ENCODE measurements at regions not wholly inside any gene's neighbourhood (a gene's known extent, or its start where the extent isn't known, plus 50 kb on each side); places are given as distances from the start of the nearest gene placed in this dataset.

DNA sequence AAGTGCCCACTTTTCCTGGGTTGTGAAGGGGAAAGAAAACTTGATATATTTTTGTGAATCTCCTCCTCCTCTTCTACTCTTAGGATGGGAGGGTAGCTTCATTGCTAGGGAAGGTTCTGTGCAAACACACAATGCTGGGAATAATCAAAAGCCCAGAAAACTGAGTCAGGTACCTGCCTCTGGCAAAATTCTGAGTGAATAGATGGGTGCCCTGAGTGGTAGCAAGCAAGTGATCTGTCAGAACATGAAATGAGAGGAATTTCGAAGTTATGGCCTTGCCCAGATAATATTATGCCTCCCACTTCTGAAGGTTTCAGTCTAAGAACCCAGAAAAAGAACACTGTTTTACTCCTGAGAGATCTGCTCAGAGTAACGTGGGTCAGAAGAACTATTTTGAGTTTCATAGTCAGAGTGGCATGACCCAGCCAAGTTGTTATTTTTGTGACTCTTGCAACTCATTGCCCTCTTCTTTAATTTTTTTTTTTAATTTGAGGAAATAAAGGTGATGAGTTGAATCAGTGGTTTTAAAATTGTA lies 158.3 kb downstream of the BMP2 start:
- Histone ChIP-seq H3K4me1 (no peaks in the 10 kb centered on the region), H3K27ac (no peak overlapping the region), H3K27me3 (no peaks in the 10 kb centered on the region), H3K36me3 (no peaks in the 10 kb centered on the region), H3K4me3 (no peak overlapping the region), H3K9me3 (no peaks in the 10 kb centered on the region)
- TF ChIP-seq POLR2AphosphoS5 (IDR thresholded peaks at IDR 0.05) (no peak), EP300 (IDR thresholded peaks at IDR 0.05; ENCODE audit: low read depth) (no peak), POLR2A (IDR thresholded peaks at IDR 0.05) (no peak)
- TF ChIP-seq, protein P1, sequence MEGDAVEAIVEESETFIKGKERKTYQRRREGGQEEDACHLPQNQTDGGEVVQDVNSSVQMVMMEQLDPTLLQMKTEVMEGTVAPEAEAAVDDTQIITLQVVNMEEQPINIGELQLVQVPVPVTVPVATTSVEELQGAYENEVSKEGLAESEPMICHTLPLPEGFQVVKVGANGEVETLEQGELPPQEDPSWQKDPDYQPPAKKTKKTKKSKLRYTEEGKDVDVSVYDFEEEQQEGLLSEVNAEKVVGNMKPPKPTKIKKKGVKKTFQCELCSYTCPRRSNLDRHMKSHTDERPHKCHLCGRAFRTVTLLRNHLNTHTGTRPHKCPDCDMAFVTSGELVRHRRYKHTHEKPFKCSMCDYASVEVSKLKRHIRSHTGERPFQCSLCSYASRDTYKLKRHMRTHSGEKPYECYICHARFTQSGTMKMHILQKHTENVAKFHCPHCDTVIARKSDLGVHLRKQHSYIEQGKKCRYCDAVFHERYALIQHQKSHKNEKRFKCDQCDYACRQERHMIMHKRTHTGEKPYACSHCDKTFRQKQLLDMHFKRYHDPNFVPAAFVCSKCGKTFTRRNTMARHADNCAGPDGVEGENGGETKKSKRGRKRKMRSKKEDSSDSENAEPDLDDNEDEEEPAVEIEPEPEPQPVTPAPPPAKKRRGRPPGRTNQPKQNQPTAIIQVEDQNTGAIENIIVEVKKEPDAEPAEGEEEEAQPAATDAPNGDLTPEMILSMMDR (IDR thresholded peaks at IDR 0.05): no peak
- intact Hi-C loops (cut with DNase I; ENCODE audit: low total_unique reads): no loop called here
- in situ Hi-C loops (cut with MboI; ENCODE audit: low pct_ligation_motif_present in 1 of 4, low pct_unique_long_range_greater_than_20kb in 1 of 4, low sequenced_read_pairs in 3 of 4): no loop called here
- DNase-seq: no peak
- 65 to 80% methylated on average over 2 of the region's 2 CpGs for WGBS, 2 donors (ENCODE audit: low coverage in 1 of 2)

DNA sequence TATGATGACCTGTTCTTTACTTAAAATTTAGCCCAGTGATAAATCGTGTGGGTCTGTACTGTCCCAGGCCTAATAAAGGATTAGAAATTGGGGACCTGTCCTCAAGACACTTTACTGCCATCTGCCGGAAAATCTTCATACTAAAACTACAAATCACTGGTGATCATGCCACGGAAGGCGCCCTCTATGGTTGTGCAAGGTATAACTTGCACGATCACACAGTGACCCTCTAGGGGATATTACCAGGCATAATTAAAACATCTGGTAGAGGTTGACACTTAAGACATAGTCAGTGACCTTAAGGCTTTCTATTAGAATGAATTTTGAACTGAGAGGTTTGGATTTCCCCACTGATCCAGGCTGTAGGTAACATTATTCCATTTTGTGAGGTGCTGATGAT lies 172.6 kb downstream of the BMP2 start:
- no peaks in the 10 kb centered on the region for H3K4me1 ChIP-seq
- WGBS, 2 donors (ENCODE audit: low coverage in 1 of 2): 58 to 70% methylated on average over 3 to 5 of the region's 5 CpGs
- intact Hi-C loops (cut with DNase I; ENCODE audit: low total_unique reads): no loop called here

DNA sequence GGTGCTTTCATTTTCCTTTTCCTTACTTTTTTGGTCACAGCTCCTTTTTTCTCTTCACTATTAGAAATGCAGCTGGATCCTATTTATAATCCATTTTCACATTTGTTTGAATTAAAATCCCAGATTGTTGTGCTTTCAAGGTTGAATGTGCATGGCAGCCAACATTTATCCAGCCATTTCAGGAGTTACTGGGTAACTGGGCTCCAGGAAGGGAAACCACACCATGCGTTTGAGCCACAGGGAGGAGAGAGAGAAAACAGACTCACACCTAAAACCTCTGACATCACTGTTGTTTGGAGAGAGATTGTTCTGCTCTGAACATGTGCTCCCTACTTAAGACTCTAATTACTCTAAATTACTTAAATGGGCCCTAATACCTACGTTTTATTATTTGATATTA lies 173.4 kb downstream of the BMP2 start:
- 45 to 46% methylated on average over 2 of the region's 2 CpGs for WGBS, 2 donors (ENCODE audit: low coverage in 1 of 2)
- Histone ChIP-seq H3K9me3 (no peaks in the 10 kb centered on the region), H3K27ac (no peak overlapping the region), H3K27me3 (no peaks in the 10 kb centered on the region), H3K4me3 (no peak overlapping the region), H3K36me3 (no peaks in the 10 kb centered on the region), H3K4me1 (no peaks in the 10 kb centered on the region)
- no peak for DNase-seq
- TF ChIP-seq, protein P1 (IDR thresholded peaks at IDR 0.05): no peak
- TF ChIP-seq POLR2A (IDR thresholded peaks at IDR 0.05): no peak
- TF ChIP-seq POLR2AphosphoS5 (IDR thresholded peaks at IDR 0.05): no peak
- TF ChIP-seq EP300 (IDR thresholded peaks at IDR 0.05; ENCODE audit: low read depth): no peak
- in situ Hi-C loops (cut with MboI; ENCODE audit: low pct_ligation_motif_present in 1 of 4, low pct_unique_long_range_greater_than_20kb in 1 of 4, low sequenced_read_pairs in 3 of 4): no loop called here
- intact Hi-C loops (cut with DNase I; ENCODE audit: low total_unique reads): no loop called here

More for the DNA sequence above, 172.6 kb downstream of the BMP2 start:
- Histone ChIP-seq H3K9me3 (no peaks in the 10 kb centered on the region), H3K4me3 (no peak overlapping the region), H3K36me3 (no peaks in the 10 kb centered on the region), H3K27me3 (no peaks in the 10 kb centered on the region), H3K27ac (no peak overlapping the region)
- in situ Hi-C loops (cut with MboI; ENCODE audit: low pct_ligation_motif_present in 1 of 4, low pct_unique_long_range_greater_than_20kb in 1 of 4, low sequenced_read_pairs in 3 of 4): no loop called here
- no peak for DNase-seq
- TF ChIP-seq EP300 (IDR thresholded peaks at IDR 0.05; ENCODE audit: low read depth) (no peak), POLR2AphosphoS5 (IDR thresholded peaks at IDR 0.05) (no peak), POLR2A (IDR thresholded peaks at IDR 0.05) (no peak)
- TF ChIP-seq, protein P1 (IDR thresholded peaks at IDR 0.05): no peak

DNA sequence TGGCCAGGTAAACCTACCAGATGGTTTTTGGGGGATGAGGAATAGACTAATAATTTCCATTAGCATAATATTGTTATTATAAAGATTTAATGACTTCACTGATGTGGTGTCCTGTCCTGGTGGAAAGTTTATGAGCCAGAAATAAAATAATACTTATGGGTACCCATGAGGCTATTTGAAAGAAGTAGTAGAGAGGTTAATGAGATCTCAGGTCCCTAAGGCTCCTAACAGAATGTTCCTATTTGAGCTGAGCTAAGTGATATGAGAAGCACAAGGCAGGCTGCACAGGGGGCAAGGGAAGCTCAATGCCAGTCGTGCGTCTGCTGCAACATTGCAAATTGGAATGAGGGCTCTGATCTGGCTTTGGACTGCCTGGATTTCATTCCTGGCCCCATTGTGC lies 174.1 kb downstream of the BMP2 start:
- DNase-seq: no peak
- no peak overlapping the region for H3K27ac ChIP-seq
- no peaks in the 10 kb centered on the region for H3K27me3 ChIP-seq
- in situ Hi-C loops (cut with MboI; ENCODE audit: low pct_ligation_motif_present in 1 of 4, low pct_unique_long_range_greater_than_20kb in 1 of 4, low sequenced_read_pairs in 3 of 4): no loop called here
- TF ChIP-seq EP300 (IDR thresholded peaks at IDR 0.05; ENCODE audit: low read depth) (no peak), POLR2A (IDR thresholded peaks at IDR 0.05) (no peak), POLR2AphosphoS5 (IDR thresholded peaks at IDR 0.05) (no peak)
- TF ChIP-seq, protein P1 (IDR thresholded peaks at IDR 0.05): no peak
- no peaks in the 10 kb centered on the region for H3K9me3 ChIP-seq
- no peak overlapping the region for H3K4me3 ChIP-seq
- no peaks in the 10 kb centered on the region for H3K36me3 ChIP-seq
- H3K4me1 ChIP-seq: no peaks in the 10 kb centered on the region
- 87 to 93% methylated on average over 2 of the region's 2 CpGs for WGBS, 2 donors (ENCODE audit: low coverage in 1 of 2)
- intact Hi-C loops (cut with DNase I; ENCODE audit: low total_unique reads): no loop called here

Measured in transverse colon (tissue), 4 donors.